Neural cell (in vitro differentiated cells): ENCODE measurements at regions not wholly inside any gene's neighbourhood (a gene's known extent, or its start where the extent isn't known, plus 50 kb on each side); places are given as distances from the start of the nearest gene placed in this dataset.

ENCODE experiments used
- H2AFZ ChIP-seq: fragments of 200-600, 300-800 bp; sonication (generic), shearing (Covaris generic); 2 replicates; pipeline ENCODE4 v1.6.0; 2014; ENCODE audit warnings: low read depth, mild to moderate bottlenecking, antibody characterized with exemption, low read length, moderate library complexity
- H3F3A ChIP-seq: fragments of 200-600 bp; shearing (Covaris generic); 2 replicates; pipeline ENCODE4 v1.6.1; 2016; ENCODE audit warnings: mild to moderate bottlenecking, moderate library complexity, mixed read lengths, antibody characterized with exemption, low read length; ENCODE audit not compliant: insufficient read depth, poor library complexity, severe bottlenecking
- H3K27ac ChIP-seq: fragments of 200-600, 300-800 bp; sonication (generic), shearing (Covaris generic); 2 replicates; pipeline ENCODE4 v1.5.1; 2014; ENCODE audit warnings: mild to moderate bottlenecking, low read length, moderate library complexity
- H3K27me3 ChIP-seq: fragments of 300-800, 200-600 bp; sonication (generic), shearing (Covaris generic); 2 replicates; pipeline ENCODE4 v1.6.0; 2014; ENCODE audit warnings: mild to moderate bottlenecking, low read depth, low read length, moderate library complexity; ENCODE audit not compliant: insufficient read depth
- H3K36me3 ChIP-seq: fragments of 300-800, 200-600 bp; sonication (generic), shearing (Covaris generic); 2 replicates; pipeline ENCODE4 v1.5.1; 2014; ENCODE audit warnings: mild to moderate bottlenecking, antibody characterized with exemption, low read length, moderate library complexity; ENCODE audit not compliant: insufficient read depth
- H3K4me2 ChIP-seq: fragments of 300-800, 200-600 bp; sonication (generic), shearing (Covaris generic); 2 replicates; pipeline ENCODE4 v1.6.0; 2014; ENCODE audit warnings: mild to moderate bottlenecking, low read length
- H3K4me3 ChIP-seq: fragments of 300-800, 200-600 bp; sonication (generic), shearing (Covaris generic); 2 replicates; pipeline ENCODE4 v1.5.1; 2014; ENCODE audit warnings: mild to moderate bottlenecking, low read length, moderate library complexity
- H3K79me2 ChIP-seq: fragments of 200-600 bp; shearing (Covaris generic); replicated peaks from 2 replicates; pipeline ENCODE4 v1.6.0; 2014; ENCODE audit warnings: mild to moderate bottlenecking, low read length, moderate library complexity; ENCODE audit not compliant: insufficient read depth
- H3K9ac ChIP-seq: fragments of 300-800, 200-600 bp; sonication (generic), shearing (Covaris generic); 2 replicates; pipeline ENCODE4 v1.6.1; 2016; ENCODE audit warnings: mild to moderate bottlenecking, low read length, mixed read lengths
- H3K9me2 ChIP-seq: fragments of 200-600 bp; shearing (Covaris generic); 2 replicates; pipeline ENCODE4 v1.6.1; 2016; ENCODE audit warnings: mild to moderate bottlenecking, low read length, mixed read lengths; ENCODE audit not compliant: insufficient read depth
- H3K9me3 ChIP-seq: fragments of 200-600, 300-800 bp; sonication (generic), shearing (Covaris generic); 2 replicates; pipeline ENCODE4 v1.6.1; 2016; ENCODE audit warnings: mild to moderate bottlenecking, mixed run types, low read length, moderate library complexity, mixed read lengths
- H4K20me1 ChIP-seq: fragments of 200-600 bp; shearing (Covaris generic); 2 replicates; pipeline ENCODE4 v1.6.1; 2016; ENCODE audit warnings: mild to moderate bottlenecking, mixed run types; ENCODE audit not compliant: insufficient read depth
- EP300 ChIP-seq: fragments of 450-650 bp; conservative IDR thresholded peaks from 2 replicates; pipeline ENCODE4 v1.6.1; 2014; ENCODE audit warnings: antibody characterized with exemption, mild to moderate bottlenecking, moderate library complexity; ENCODE audit not compliant: poor library complexity, severe bottlenecking
- EZH2 ChIP-seq: fragments of 200-600, 300-800 bp; shearing (Covaris generic), sonication (generic); IDR thresholded peaks from 2 replicates; pipeline ENCODE4 v1.6.1; 2014; ENCODE audit warnings: antibody characterized with exemption, low read length, borderline replicate concordance, mild to moderate bottlenecking; ENCODE audit not compliant: insufficient read depth, poor library complexity, severe bottlenecking
- MXI1 ChIP-seq: fragments of 450-650 bp; conservative IDR thresholded peaks from 2 replicates; pipeline ENCODE4 v1.6.1; 2014; ENCODE audit warnings: antibody characterized with exemption, mild to moderate bottlenecking; ENCODE audit not compliant: poor library complexity, severe bottlenecking
- POLR2AphosphoS5 ChIP-seq: IDR thresholded peaks from 2 replicates; pipeline ENCODE4 v1.6.1; 2012
- RAD21 ChIP-seq: fragments of 450-650 bp; conservative IDR thresholded peaks from 2 replicates; pipeline ENCODE4 v1.6.1; 2014; ENCODE audit warnings: antibody characterized with exemption, mild to moderate bottlenecking, moderate library complexity
- SMC3 ChIP-seq: fragments of 450-650 bp; conservative IDR thresholded peaks from 2 replicates; pipeline ENCODE4 v1.6.1; 2014; ENCODE audit warnings: antibody characterized with exemption, mild to moderate bottlenecking, moderate library complexity; ENCODE audit not compliant: poor library complexity
- TAF1 ChIP-seq: IDR thresholded peaks from 2 replicates; pipeline ENCODE4 v1.6.1; 2012; ENCODE audit warnings: low read depth
- TF ChIP-seq, protein P1 (sequence below): fragments of 450-650 bp; IDR thresholded peaks from 2 replicates; pipeline ENCODE4 v1.5.1; 2014; ENCODE audit warnings: antibody characterized with exemption, mild to moderate bottlenecking, moderate library complexity; ENCODE audit not compliant: poor library complexity, severe bottlenecking
- TF ChIP-seq, protein P2 (sequence below): IDR thresholded peaks from 2 replicates; pipeline ENCODE4 v1.6.1; 2012; ENCODE audit warnings: borderline replicate concordance

DNA sequence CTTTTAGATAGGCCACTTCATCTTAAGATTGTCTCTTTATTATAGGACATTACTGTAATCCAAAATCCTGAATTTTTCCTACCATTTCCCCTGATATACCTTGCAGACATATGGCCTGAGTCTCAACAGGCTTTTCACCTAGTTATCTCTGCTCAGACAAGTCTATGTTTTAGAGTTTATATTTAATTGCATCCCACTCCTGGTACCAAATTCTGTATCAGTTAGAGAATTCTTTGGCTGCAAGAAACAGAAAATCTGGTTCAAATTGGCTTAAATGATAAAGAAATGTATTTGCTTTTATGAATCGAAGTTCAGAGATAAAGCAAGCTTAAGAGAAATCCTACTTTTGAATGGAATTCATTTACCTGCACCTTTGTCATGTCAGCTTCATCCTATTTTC, 102.2 kb upstream of the OSMR start:
- no peak overlapping the region for H2AFZ ChIP-seq
- H4K20me1 ChIP-seq, result no peaks in the 10 kb centered on the region
- H3K27me3 ChIP-seq, result no peaks in the 10 kb centered on the region
- no peak overlapping the region for H3K27ac ChIP-seq
- no peak overlapping the region for H3K4me2 ChIP-seq
- H3K9me2 ChIP-seq, result no peaks in the 10 kb centered on the region
- H3K79me2 ChIP-seq, result no peaks in the 10 kb centered on the region
- H3K4me3 ChIP-seq, result no peak overlapping the region
- no peaks in the 10 kb centered on the region for H3F3A ChIP-seq
- no peak for TF ChIP-seq EZH2
- TF ChIP-seq POLR2AphosphoS5, result no peak
- no peak for TF ChIP-seq EP300
- TF ChIP-seq TAF1, result no peak
- TF ChIP-seq, protein P1, sequence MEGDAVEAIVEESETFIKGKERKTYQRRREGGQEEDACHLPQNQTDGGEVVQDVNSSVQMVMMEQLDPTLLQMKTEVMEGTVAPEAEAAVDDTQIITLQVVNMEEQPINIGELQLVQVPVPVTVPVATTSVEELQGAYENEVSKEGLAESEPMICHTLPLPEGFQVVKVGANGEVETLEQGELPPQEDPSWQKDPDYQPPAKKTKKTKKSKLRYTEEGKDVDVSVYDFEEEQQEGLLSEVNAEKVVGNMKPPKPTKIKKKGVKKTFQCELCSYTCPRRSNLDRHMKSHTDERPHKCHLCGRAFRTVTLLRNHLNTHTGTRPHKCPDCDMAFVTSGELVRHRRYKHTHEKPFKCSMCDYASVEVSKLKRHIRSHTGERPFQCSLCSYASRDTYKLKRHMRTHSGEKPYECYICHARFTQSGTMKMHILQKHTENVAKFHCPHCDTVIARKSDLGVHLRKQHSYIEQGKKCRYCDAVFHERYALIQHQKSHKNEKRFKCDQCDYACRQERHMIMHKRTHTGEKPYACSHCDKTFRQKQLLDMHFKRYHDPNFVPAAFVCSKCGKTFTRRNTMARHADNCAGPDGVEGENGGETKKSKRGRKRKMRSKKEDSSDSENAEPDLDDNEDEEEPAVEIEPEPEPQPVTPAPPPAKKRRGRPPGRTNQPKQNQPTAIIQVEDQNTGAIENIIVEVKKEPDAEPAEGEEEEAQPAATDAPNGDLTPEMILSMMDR, result no peak
- TF ChIP-seq SMC3, result no peak
- no peak for TF ChIP-seq RAD21
- TF ChIP-seq, protein P2, sequence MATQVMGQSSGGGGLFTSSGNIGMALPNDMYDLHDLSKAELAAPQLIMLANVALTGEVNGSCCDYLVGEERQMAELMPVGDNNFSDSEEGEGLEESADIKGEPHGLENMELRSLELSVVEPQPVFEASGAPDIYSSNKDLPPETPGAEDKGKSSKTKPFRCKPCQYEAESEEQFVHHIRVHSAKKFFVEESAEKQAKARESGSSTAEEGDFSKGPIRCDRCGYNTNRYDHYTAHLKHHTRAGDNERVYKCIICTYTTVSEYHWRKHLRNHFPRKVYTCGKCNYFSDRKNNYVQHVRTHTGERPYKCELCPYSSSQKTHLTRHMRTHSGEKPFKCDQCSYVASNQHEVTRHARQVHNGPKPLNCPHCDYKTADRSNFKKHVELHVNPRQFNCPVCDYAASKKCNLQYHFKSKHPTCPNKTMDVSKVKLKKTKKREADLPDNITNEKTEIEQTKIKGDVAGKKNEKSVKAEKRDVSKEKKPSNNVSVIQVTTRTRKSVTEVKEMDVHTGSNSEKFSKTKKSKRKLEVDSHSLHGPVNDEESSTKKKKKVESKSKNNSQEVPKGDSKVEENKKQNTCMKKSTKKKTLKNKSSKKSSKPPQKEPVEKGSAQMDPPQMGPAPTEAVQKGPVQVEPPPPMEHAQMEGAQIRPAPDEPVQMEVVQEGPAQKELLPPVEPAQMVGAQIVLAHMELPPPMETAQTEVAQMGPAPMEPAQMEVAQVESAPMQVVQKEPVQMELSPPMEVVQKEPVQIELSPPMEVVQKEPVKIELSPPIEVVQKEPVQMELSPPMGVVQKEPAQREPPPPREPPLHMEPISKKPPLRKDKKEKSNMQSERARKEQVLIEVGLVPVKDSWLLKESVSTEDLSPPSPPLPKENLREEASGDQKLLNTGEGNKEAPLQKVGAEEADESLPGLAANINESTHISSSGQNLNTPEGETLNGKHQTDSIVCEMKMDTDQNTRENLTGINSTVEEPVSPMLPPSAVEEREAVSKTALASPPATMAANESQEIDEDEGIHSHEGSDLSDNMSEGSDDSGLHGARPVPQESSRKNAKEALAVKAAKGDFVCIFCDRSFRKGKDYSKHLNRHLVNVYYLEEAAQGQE, result no peak
- no peak for TF ChIP-seq MXI1
- H3K36me3 ChIP-seq, result no peaks in the 10 kb centered on the region
- H3K9me3 ChIP-seq, result peaks cover 8% of the 10 kb centered on the region
- no peak overlapping the region for H3K9ac ChIP-seq

DNA sequence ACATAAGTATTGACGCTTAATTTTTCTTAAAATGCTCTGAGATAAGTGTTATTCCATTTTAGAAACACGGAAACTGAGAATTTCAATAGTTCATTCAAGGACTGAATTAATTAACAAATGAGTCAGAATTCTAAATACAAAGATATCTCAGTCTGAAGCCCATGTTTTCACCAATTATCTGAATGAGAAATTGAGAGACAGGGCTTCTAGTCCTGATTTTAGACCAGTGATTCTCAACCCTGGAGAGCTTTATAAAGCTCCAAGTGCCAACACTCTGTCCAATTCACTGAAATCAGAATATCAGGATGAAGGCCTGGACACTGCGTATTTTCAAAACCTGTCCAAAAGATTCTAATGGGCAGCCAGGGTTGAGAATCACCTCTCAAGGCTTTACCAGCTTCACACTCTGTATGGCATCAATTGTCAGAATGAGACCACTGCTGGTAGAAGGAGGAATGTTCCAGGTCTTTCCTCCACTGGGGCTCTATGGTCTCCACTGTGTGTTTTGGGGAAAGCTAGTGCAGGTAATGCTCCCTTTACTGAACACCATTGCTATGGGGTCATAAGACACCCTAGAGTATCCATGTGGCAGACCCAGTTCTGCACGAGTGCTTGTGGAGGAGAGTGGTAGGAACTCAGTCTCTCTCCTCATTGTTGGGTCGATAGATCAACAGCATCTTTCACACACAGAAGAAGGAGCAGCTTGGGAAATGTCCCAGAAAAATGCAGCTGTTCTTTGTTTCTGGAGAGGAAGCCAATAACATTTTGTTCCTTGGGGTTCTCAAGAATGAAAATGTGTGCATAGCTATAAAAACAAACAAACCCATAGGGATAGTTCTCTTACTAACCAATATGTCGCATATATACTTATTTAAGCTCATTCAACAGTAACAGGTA, 99.7 kb upstream of the OSMR start:
- Histone ChIP-seq H4K20me1 (no peaks in the 10 kb centered on the region), H3K9me2 (no peaks in the 10 kb centered on the region), H3K36me3 (no peaks in the 10 kb centered on the region), H3K9ac (no peak overlapping the region), H2AFZ (no peak overlapping the region), H3K79me2 (no peaks in the 10 kb centered on the region), H3K27me3 (no peaks in the 10 kb centered on the region), H3K9me3 (peaks cover 8% of the 10 kb centered on the region), H3F3A (no peaks in the 10 kb centered on the region), H3K27ac (no peak overlapping the region), H3K4me2 (no peak overlapping the region), H3K4me3 (no peak overlapping the region)
- TF ChIP-seq EP300 (no peak), POLR2AphosphoS5 (no peak), MXI1 (no peak), SMC3 (no peak), TAF1 (no peak), EZH2 (no peak), RAD21 (no peak)
- TF ChIP-seq, protein P2, result no peak
- TF ChIP-seq, protein P1, result no peak
